AG10803 (cell line): ENCODE measurements at regions not wholly inside any gene's neighbourhood (a gene's known extent, or its start where the extent isn't known, plus 50 kb on each side); places are given as distances from the start of the nearest gene placed in this dataset.

Experiments used
- DNase-seq: peaks from one replicate; pipeline ENCODE4 v3.0.0; 2010; ENCODE audit warnings: low read depth
- H3K4me3 ChIP-seq: 2 replicates; pipeline ENCODE4 v1.5.1; 2011; ENCODE audit warnings: mild to moderate bottlenecking, low read length, control low read depth
- CTCF ChIP-seq: conservative IDR thresholded peaks from 2 replicates; pipeline ENCODE4 v1.5.1; 2011; ENCODE audit warnings: mild to moderate bottlenecking, low read length, control low read depth, inconsistent platforms

DNA sequence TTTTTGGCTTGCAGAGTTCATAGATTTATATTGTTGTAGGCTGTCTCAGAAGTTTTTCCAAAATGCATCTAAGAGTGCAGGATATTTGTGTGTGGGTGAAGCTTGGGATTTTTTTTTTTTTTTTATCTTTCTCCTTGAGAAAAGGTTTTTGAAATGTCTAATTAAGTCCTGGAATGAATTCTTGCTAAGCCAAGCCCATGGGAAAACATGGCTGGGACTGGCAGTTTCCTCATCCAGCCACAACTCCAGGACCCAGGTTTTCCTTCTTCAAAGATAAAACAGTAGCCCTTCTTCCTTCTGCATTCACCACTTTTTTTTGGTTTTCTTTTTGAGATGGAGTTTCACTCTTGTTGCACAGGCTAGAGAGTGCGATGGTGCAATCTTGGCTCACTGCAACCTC is 242.5 kb upstream of the JAG1 start:
- no peak for DNase-seq
- no peak overlapping the region for H3K4me3 ChIP-seq
- TF ChIP-seq CTCF, result no peak

DNA sequence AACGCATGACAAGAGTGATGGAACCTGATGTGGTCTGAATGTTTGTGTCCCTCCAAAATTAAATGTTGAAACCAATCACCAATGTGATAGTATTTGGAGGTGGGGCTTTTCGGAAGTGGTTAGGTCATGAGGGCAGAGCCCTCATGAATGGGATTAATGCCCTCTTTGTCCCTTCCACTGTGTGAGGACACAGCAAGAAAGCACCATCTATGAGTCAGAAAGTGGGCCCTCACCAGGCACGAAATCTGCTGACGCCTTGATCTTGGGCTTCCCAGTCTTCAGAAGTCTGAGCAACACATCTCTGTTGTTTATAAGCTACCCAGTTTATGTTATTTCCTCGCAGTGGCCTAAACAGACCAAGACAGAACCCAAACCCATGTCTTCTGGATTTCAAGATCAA is 244.0 kb upstream of the JAG1 start:
- DNase-seq, result no peak
- no peak for TF ChIP-seq CTCF
- no peak overlapping the region for H3K4me3 ChIP-seq

- peak; percentile 70 for DNase-seq
- no peak for TF ChIP-seq CTCF
- no peak overlapping the region for H3K4me3 ChIP-seq
Measured at GRCh38 chr20:10919396-10920140, 245.8 kb upstream of the JAG1 start.

GRCh38 chr20:10920396-10920795 is 246.6 kb upstream of the JAG1 start:
- TF ChIP-seq CTCF, result no peak
- no peak for DNase-seq
- H3K4me3 ChIP-seq, result no peak overlapping the region

DNA sequence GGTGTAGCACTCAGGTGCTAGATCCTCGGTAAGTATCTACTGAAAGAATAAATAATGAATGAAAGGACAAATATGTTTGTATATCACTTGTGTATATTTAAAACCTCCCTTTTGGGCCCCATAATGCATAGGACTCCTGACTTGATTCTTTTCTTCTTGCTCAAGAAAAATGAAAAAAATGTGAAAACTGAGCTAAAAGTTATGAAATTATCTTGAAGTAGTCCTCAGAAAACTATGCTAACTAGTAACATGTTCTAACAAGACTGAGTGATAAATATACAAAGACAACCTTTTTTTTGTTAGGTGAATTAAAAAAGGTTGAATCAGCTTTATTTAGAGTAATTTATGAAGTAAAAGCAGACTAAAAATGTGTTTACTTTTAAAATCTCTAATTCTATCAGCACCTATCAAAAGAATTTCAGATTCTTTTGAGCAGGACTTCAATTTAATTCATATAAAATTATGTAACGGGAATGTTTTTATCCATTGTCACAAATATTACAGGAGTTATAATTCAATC is 247.8 kb upstream of the JAG1 start:
- TF ChIP-seq CTCF, result no peak
- DNase-seq, result peak; percentile 25
- no peak overlapping the region for H3K4me3 ChIP-seq

DNA sequence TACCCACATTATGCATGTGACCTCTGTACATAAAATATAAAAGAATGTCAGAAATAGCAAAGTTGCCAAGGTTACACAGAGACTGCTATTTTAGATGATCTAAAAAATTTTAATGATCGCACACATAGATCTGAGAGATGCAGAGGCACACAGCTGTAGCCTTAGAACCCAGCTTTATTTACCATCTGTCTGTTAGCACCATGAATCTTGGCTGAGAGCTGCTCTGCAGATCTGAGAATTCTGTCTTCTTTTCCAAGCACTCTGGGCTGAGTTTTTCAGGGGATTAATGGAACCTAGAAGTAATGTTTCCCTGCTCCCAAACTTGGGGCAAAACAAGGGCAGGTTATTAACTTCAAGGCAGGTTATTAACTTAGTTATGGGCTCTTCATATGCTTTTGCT is 248.7 kb upstream of the JAG1 start:
- TF ChIP-seq CTCF, result no peak
- DNase-seq, result peak; percentile 25
- H3K4me3 ChIP-seq, result no peak overlapping the region

DNA sequence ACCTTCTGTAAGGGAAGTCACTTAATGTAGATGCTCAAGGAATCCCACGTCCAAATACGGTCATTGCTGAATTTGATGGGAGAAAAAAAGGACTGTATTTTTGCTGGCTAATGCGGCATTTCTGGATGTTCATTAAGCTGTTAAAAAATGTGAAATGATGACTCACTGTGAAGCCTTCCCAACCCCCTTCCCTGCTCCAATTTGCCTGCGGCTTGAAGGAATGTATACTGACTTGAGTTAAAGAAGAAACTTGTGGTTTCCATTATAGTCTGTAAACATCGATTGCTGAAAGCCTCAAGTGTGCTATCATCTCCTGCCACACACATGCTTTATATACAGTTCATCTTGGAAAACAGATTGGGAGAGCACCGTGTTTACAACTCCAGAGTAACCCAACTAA is 249.1 kb upstream of the JAG1 start:
- no peak for TF ChIP-seq CTCF
- H3K4me3 ChIP-seq, result no peak overlapping the region
- peak; percentile 93 for DNase-seq
